ENCODE measurements at regions not wholly inside any gene's neighbourhood (a gene's known extent, or its start where the extent isn't known, plus 50 kb on each side); places are given as distances from the start of the nearest gene placed in this dataset.

DNA sequence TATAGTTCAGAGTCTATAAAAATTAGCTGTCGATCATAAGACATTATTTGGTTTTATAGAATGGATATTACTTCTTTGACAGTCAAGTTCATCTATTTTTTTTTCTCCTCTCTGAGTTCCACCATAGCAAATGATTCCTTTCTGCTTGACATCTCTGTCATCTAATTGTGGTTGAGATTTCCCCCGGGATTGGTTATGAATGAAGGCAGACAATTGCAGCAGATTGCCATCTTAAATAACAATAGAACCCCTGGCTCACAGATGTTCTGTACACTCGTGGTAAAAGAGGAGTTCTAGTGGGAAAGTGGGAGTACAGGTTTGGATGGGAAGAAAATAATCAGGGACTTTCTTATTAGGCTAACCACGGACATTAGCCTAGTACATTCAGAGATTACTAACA, 292.1 kb upstream of the NRXN1 start:
- TF ChIP-seq POLR2A (IDR thresholded peaks at IDR 0.05), result no peak
- TF ChIP-seq, protein P1, sequence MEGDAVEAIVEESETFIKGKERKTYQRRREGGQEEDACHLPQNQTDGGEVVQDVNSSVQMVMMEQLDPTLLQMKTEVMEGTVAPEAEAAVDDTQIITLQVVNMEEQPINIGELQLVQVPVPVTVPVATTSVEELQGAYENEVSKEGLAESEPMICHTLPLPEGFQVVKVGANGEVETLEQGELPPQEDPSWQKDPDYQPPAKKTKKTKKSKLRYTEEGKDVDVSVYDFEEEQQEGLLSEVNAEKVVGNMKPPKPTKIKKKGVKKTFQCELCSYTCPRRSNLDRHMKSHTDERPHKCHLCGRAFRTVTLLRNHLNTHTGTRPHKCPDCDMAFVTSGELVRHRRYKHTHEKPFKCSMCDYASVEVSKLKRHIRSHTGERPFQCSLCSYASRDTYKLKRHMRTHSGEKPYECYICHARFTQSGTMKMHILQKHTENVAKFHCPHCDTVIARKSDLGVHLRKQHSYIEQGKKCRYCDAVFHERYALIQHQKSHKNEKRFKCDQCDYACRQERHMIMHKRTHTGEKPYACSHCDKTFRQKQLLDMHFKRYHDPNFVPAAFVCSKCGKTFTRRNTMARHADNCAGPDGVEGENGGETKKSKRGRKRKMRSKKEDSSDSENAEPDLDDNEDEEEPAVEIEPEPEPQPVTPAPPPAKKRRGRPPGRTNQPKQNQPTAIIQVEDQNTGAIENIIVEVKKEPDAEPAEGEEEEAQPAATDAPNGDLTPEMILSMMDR (IDR thresholded peaks at IDR 0.05), result no peak

Measured in lower leg skin (tissue), 3 donors.